PC-9 (cell line): ENCODE measurements at regions not wholly inside any gene's neighbourhood (a gene's known extent, or its start where the extent isn't known, plus 50 kb on each side); places are given as distances from the start of the nearest gene placed in this dataset.

Experiments
- CTCF ChIP-seq: fragments of 200-600 bp; sonication (generic); conservative IDR thresholded peaks from 2 replicates; pipeline ENCODE4 v1.6.1; 2017; ENCODE audit warnings: mixed run types, antibody characterized with exemption, mild to moderate bottlenecking, moderate library complexity
- EZH2 ChIP-seq: fragments of 200-600 bp; sonication (generic); IDR thresholded peaks from 2 replicates; pipeline ENCODE4 v1.8.0; 2017; ENCODE audit warnings: antibody characterized with exemption, low read depth

GRCh38 chr2:105607920-105608504, 136.7 kb upstream of the NCK2 start:
- TF ChIP-seq EZH2: no peak
- no peak for TF ChIP-seq CTCF
